DOHH2 (cell line): ENCODE measurements at regions not wholly inside any gene's neighbourhood (a gene's known extent, or its start where the extent isn't known, plus 50 kb on each side); places are given as distances from the start of the nearest gene placed in this dataset.

ENCODE experiments used
- H3F3A ChIP-seq: fragments of 200-600 bp; sonication (generic), shearing (Covaris generic); 2 replicates; pipeline ENCODE4 v1.6.0; 2016; ENCODE audit warnings: antibody characterized with exemption, mild to moderate bottlenecking; ENCODE audit not compliant: control insufficient read depth, insufficient read depth
- H3K27ac ChIP-seq: fragments of 200-600 bp; sonication (generic); 2 replicates; pipeline ENCODE4 v1.5.1; 2014; ENCODE audit warnings: low read depth, mild to moderate bottlenecking, low read length, moderate library complexity
- H3K27me3 ChIP-seq: fragments of 200-600 bp; sonication (generic); 2 replicates; pipeline ENCODE4 v1.6.1; 2014; ENCODE audit warnings: mild to moderate bottlenecking, low read length, mixed read lengths; ENCODE audit not compliant: control insufficient read depth
- H3K36me3 ChIP-seq: fragments of 200-600 bp; sonication (generic); 2 replicates; pipeline ENCODE4 v1.6.1; 2014; ENCODE audit warnings: mild to moderate bottlenecking, low read length, moderate library complexity, mixed read lengths; ENCODE audit not compliant: control insufficient read depth
- H3K4me1 ChIP-seq: fragments of 200-600 bp; sonication (generic); 2 replicates; pipeline ENCODE4 v1.6.1; 2014; ENCODE audit warnings: mild to moderate bottlenecking, low read length, mixed read lengths; ENCODE audit not compliant: control insufficient read depth
- H3K4me2 ChIP-seq: fragments of 200-600 bp; sonication (generic); 2 replicates; pipeline ENCODE4 v1.6.0; 2014; ENCODE audit warnings: mild to moderate bottlenecking, low read length, moderate library complexity
- H3K4me3 ChIP-seq: fragments of 200-600 bp; sonication (generic); 2 replicates; pipeline ENCODE4 v1.5.1; 2014; ENCODE audit warnings: mild to moderate bottlenecking, low read length, mixed read lengths
- H3K79me2 ChIP-seq: fragments of 200-600 bp; sonication (generic); 2 replicates; pipeline ENCODE4 v1.6.1; 2014; ENCODE audit warnings: mild to moderate bottlenecking, low read length, mixed read lengths; ENCODE audit not compliant: control insufficient read depth
- H3K9me2 ChIP-seq: fragments of 200-600 bp; sonication (generic); replicated peaks from 2 replicates; pipeline ENCODE4 v1.6.1; 2014; ENCODE audit warnings: mild to moderate bottlenecking, low read length, mixed read lengths; ENCODE audit not compliant: control insufficient read depth
- H3K9me3 ChIP-seq: fragments of 200-600 bp; sonication (generic); 2 replicates; pipeline ENCODE4 v1.6.1; 2014; ENCODE audit warnings: antibody characterized with exemption, low read length, mixed read lengths; ENCODE audit not compliant: control insufficient read depth, insufficient read depth
- H4K20me1 ChIP-seq: fragments of 200-600 bp; sonication (generic); 2 replicates; pipeline ENCODE4 v1.6.0; 2014; ENCODE audit warnings: low read depth, mild to moderate bottlenecking, antibody characterized with exemption, low read length, moderate library complexity; ENCODE audit not compliant: control insufficient read depth, insufficient read depth
- CTCF ChIP-seq: fragments of 200-600 bp; sonication (generic); IDR thresholded peaks from one replicate; pipeline ENCODE4 v1.5.1; 2014; ENCODE audit warnings: antibody characterized with exemption, mild to moderate bottlenecking, low read depth, low read length; ENCODE audit not compliant: poor library complexity, severe bottlenecking
- EZH2phosphoT487 ChIP-seq: fragments of 200-600 bp; sonication (generic); IDR thresholded peaks from 2 replicates; pipeline ENCODE4 v1.6.1; 2017; ENCODE audit warnings: borderline replicate concordance, mild to moderate bottlenecking, antibody characterized with exemption, low read length, moderate library complexity, mixed read lengths

DNA sequence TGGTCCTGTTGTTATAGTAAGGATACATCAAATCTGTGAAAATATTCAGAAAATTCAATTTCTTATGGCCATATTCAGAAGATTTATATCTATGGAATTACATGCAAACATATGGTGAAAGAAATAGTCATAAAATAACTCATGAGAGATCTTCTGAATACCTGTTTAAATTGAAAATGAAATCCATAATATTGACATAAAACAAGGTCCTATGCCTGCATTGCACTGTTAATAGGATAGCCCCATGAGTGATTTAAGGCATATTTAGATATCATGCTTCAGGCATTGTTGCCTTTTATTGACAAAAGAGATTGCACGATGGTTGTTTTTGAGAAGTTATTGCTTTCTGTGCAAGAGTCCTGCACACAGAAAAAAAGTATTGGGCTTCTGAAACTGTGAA is 591.7 kb upstream of the ZNF717 start:
- Histone ChIP-seq H3K9me2 (no peaks in the 10 kb centered on the region), H3K36me3 (no peaks in the 10 kb centered on the region), H3K4me3 (no peak overlapping the region), H3K27ac (no peak overlapping the region), H4K20me1 (no peaks in the 10 kb centered on the region), H3F3A (no peaks in the 10 kb centered on the region), H3K9me3 (0 out of 2 replicates have a peak, but pooled peaks cover 3% of the 10 kb centered on the region), H3K4me1 (no peaks in the 10 kb centered on the region), H3K79me2 (no peaks in the 10 kb centered on the region), H3K27me3 (no peaks in the 10 kb centered on the region), H3K4me2 (no peak overlapping the region)
- TF ChIP-seq CTCF (no peak), EZH2phosphoT487 (no peak)

DNA sequence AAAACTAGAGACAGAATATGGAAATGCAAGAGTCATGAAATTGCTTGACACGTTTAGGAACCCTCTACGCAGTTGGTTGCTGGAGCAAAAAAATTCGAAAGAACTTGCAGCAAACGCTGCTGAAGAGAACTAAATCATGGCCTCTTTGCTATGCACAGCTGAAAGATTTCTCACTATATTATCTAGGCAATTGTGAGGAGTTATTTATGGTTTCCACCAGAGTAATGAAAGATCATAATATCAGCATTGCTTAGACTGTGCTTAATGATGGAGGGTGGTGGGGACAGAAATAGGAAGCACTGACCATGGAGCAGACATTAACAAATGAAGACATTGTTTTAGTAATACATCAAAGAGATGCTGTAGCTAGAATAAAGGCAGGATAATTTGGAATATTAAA is 593.4 kb upstream of the ZNF717 start:
- Histone ChIP-seq H3F3A (no peaks in the 10 kb centered on the region), H3K27me3 (no peaks in the 10 kb centered on the region), H3K9me2 (no peaks in the 10 kb centered on the region), H3K4me3 (no peak overlapping the region), H3K27ac (no peak overlapping the region), H4K20me1 (no peaks in the 10 kb centered on the region), H3K79me2 (no peaks in the 10 kb centered on the region), H3K36me3 (no peaks in the 10 kb centered on the region), H3K4me1 (no peaks in the 10 kb centered on the region), H3K4me2 (no peak overlapping the region), H3K9me3 (0 out of 2 replicates have a peak, but pooled peaks cover 3% of the 10 kb centered on the region)
- no peak for TF ChIP-seq CTCF
- TF ChIP-seq EZH2phosphoT487 = no peak

- no peak overlapping the region for H3K4me3 ChIP-seq
- TF ChIP-seq CTCF = no peak
- TF ChIP-seq EZH2phosphoT487 = no peak
- H3F3A ChIP-seq = no peaks in the 10 kb centered on the region
- no peaks in the 10 kb centered on the region for H4K20me1 ChIP-seq
- no peaks in the 10 kb centered on the region for H3K4me1 ChIP-seq
- H3K27ac ChIP-seq = no peak overlapping the region
- no peak overlapping the region for H3K4me2 ChIP-seq
- H3K27me3 ChIP-seq = no peaks in the 10 kb centered on the region
- H3K9me3 ChIP-seq = no peaks in the 10 kb centered on the region
- no peaks in the 10 kb centered on the region for H3K9me2 ChIP-seq
- H3K79me2 ChIP-seq = no peaks in the 10 kb centered on the region
- H3K36me3 ChIP-seq = no peaks in the 10 kb centered on the region
These were observed 598.4 kb upstream of the ZNF717 start for GRCh38 chr3:76383781-76384180.

DNA sequence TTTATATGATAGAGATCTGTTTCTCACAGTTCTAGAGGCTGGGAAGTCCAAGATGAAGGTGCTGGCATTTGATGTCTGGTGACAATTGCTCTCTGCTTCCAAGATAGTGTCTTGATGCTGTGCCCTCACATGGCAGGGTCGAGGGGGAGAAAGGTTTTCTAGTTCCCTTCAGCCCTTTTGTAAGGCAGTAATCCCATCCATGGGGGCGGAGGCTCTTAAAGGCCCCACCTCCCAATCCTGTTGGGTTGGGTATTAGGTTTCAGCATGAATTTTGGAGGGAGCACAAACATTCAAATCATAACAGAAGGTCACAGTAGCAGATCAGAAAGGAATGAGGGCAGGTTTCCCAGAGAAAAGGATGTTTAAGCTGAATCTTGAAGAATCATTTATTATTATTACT is 601.7 kb upstream of the ZNF717 start:
- no peaks in the 10 kb centered on the region for H3K36me3 ChIP-seq
- no peaks in the 10 kb centered on the region for H4K20me1 ChIP-seq
- no peaks in the 10 kb centered on the region for H3K79me2 ChIP-seq
- TF ChIP-seq EZH2phosphoT487 = no peak
- no peak for TF ChIP-seq CTCF
- no peaks in the 10 kb centered on the region for H3K27me3 ChIP-seq
- no peak overlapping the region for H3K4me3 ChIP-seq
- no peak overlapping the region for H3K4me2 ChIP-seq
- no peaks in the 10 kb centered on the region for H3K9me3 ChIP-seq
- no peak overlapping the region for H3K27ac ChIP-seq
- H3F3A ChIP-seq = no peaks in the 10 kb centered on the region
- no peaks in the 10 kb centered on the region for H3K9me2 ChIP-seq
- no peaks in the 10 kb centered on the region for H3K4me1 ChIP-seq
